DOHH2 (cell line): ENCODE measurements at regions not wholly inside any gene's neighbourhood (a gene's known extent, or its start where the extent isn't known, plus 50 kb on each side); places are given as distances from the start of the nearest gene placed in this dataset.

Source experiments
- H3F3A ChIP-seq: fragments of 200-600 bp; sonication (generic), shearing (Covaris generic); 2 replicates; pipeline ENCODE4 v1.6.0; 2016; ENCODE audit warnings: antibody characterized with exemption, mild to moderate bottlenecking; ENCODE audit not compliant: control insufficient read depth, insufficient read depth
- H3K27ac ChIP-seq: fragments of 200-600 bp; sonication (generic); 2 replicates; pipeline ENCODE4 v1.5.1; 2014; ENCODE audit warnings: low read depth, mild to moderate bottlenecking, low read length, moderate library complexity
- H3K27me3 ChIP-seq: fragments of 200-600 bp; sonication (generic); 2 replicates; pipeline ENCODE4 v1.6.1; 2014; ENCODE audit warnings: mild to moderate bottlenecking, low read length, mixed read lengths; ENCODE audit not compliant: control insufficient read depth
- H3K36me3 ChIP-seq: fragments of 200-600 bp; sonication (generic); 2 replicates; pipeline ENCODE4 v1.6.1; 2014; ENCODE audit warnings: mild to moderate bottlenecking, low read length, moderate library complexity, mixed read lengths; ENCODE audit not compliant: control insufficient read depth
- H3K4me1 ChIP-seq: fragments of 200-600 bp; sonication (generic); 2 replicates; pipeline ENCODE4 v1.6.1; 2014; ENCODE audit warnings: mild to moderate bottlenecking, low read length, mixed read lengths; ENCODE audit not compliant: control insufficient read depth
- H3K4me2 ChIP-seq: fragments of 200-600 bp; sonication (generic); 2 replicates; pipeline ENCODE4 v1.6.0; 2014; ENCODE audit warnings: mild to moderate bottlenecking, low read length, moderate library complexity
- H3K4me3 ChIP-seq: fragments of 200-600 bp; sonication (generic); 2 replicates; pipeline ENCODE4 v1.5.1; 2014; ENCODE audit warnings: mild to moderate bottlenecking, low read length, mixed read lengths
- H3K79me2 ChIP-seq: fragments of 200-600 bp; sonication (generic); 2 replicates; pipeline ENCODE4 v1.6.1; 2014; ENCODE audit warnings: mild to moderate bottlenecking, low read length, mixed read lengths; ENCODE audit not compliant: control insufficient read depth
- H3K9me2 ChIP-seq: fragments of 200-600 bp; sonication (generic); replicated peaks from 2 replicates; pipeline ENCODE4 v1.6.1; 2014; ENCODE audit warnings: mild to moderate bottlenecking, low read length, mixed read lengths; ENCODE audit not compliant: control insufficient read depth
- H3K9me3 ChIP-seq: fragments of 200-600 bp; sonication (generic); 2 replicates; pipeline ENCODE4 v1.6.1; 2014; ENCODE audit warnings: antibody characterized with exemption, low read length, mixed read lengths; ENCODE audit not compliant: control insufficient read depth, insufficient read depth
- H4K20me1 ChIP-seq: fragments of 200-600 bp; sonication (generic); 2 replicates; pipeline ENCODE4 v1.6.0; 2014; ENCODE audit warnings: low read depth, mild to moderate bottlenecking, antibody characterized with exemption, low read length, moderate library complexity; ENCODE audit not compliant: control insufficient read depth, insufficient read depth
- EZH2phosphoT487 ChIP-seq: fragments of 200-600 bp; sonication (generic); IDR thresholded peaks from 2 replicates; pipeline ENCODE4 v1.6.1; 2017; ENCODE audit warnings: borderline replicate concordance, mild to moderate bottlenecking, antibody characterized with exemption, low read length, moderate library complexity, mixed read lengths
- TF ChIP-seq, protein P1 (sequence below): fragments of 200-600 bp; sonication (generic); IDR thresholded peaks from one replicate; pipeline ENCODE4 v1.5.1; 2014; ENCODE audit warnings: antibody characterized with exemption, mild to moderate bottlenecking, low read depth, low read length; ENCODE audit not compliant: poor library complexity, severe bottlenecking

DNA sequence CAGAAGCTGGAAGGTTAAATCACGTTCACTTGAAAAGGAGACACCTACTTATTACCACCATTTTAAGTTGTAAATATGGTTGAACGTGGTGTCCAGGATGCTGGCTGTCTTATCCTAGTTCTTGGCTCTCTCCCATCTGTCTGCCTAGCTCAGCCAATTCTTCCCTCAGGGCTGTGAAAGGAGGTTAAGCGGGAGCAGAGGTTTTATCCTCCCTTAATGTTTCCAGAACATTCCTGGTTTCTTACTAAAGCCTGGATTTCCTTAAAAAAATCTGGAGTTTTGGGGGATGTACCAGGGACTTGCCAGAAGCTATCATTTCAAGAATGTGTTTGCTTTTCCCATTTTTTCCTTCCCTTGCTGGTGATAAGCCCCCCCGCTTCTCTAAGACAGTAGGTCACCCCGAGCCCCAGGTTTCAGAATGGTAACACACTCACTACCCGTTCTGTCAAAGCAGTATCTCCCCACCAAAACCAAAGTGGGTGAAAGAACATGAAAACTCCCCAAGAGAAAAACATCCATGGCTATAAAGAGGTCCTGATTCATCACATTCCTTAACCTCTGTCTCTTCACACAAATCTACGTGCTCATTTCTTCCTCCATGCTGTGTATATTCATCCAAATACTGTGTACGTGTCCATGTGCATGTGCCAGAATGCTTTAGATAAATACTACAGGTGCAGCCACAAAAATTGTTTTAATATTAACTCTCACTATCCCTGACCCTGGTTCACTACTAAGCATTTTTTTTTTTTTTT, 114.7 kb downstream of the MAP3K21 start:
- Histone ChIP-seq H4K20me1 (no peaks in the 10 kb centered on the region), H3K27me3 (no peaks in the 10 kb centered on the region), H3K27ac (no peak overlapping the region), H3K4me1 (no peaks in the 10 kb centered on the region), H3K79me2 (no peaks in the 10 kb centered on the region), H3K4me2 (no peak overlapping the region), H3K9me3 (no peaks in the 10 kb centered on the region), H3K36me3 (no peaks in the 10 kb centered on the region), H3F3A (no peaks in the 10 kb centered on the region), H3K4me3 (no peak overlapping the region), H3K9me2 (no peaks in the 10 kb centered on the region)
- no peak for TF ChIP-seq EZH2phosphoT487
- TF ChIP-seq, protein P1, sequence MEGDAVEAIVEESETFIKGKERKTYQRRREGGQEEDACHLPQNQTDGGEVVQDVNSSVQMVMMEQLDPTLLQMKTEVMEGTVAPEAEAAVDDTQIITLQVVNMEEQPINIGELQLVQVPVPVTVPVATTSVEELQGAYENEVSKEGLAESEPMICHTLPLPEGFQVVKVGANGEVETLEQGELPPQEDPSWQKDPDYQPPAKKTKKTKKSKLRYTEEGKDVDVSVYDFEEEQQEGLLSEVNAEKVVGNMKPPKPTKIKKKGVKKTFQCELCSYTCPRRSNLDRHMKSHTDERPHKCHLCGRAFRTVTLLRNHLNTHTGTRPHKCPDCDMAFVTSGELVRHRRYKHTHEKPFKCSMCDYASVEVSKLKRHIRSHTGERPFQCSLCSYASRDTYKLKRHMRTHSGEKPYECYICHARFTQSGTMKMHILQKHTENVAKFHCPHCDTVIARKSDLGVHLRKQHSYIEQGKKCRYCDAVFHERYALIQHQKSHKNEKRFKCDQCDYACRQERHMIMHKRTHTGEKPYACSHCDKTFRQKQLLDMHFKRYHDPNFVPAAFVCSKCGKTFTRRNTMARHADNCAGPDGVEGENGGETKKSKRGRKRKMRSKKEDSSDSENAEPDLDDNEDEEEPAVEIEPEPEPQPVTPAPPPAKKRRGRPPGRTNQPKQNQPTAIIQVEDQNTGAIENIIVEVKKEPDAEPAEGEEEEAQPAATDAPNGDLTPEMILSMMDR, result no peak

DNA sequence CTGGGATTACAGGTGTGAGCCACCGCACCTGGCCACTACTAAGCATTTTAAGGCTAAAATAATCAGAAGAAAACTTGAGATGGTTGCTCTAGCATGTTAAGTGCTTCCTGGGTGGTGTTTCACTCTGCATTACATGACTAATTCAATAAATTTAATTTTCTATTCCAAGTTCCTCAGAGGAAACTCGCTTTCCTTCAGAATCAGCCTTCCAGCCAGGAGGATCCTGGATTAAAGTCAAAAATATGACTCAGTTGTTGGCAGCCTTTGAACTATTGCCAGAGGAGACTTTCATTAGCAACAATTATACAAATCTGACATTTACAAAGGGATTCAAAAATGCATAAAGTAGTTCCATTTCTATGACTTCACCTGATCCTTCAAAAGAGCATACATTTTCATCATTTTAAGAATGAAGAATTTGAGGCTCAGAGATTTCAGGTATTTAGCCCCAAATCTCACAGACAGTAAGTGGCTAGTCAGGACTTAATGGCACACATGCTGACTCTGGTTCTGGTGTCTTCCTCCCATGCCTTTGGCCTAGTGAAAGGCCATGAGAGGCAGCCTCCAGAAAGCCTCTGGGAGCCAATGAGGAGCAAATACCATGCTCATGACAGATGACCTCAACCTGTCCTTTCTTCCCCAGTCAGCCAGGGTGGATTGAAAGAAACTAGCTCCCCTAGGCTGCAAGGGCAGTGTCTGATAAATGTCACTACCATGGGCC, 115.7 kb downstream of the MAP3K21 start:
- Histone ChIP-seq H3K36me3 (no peaks in the 10 kb centered on the region), H3K4me3 (no peak overlapping the region), H3K4me2 (no peak overlapping the region), H3K27me3 (no peaks in the 10 kb centered on the region), H3K4me1 (no peaks in the 10 kb centered on the region), H3K27ac (no peak overlapping the region), H3K79me2 (no peaks in the 10 kb centered on the region), H3F3A (no peaks in the 10 kb centered on the region), H3K9me3 (no peaks in the 10 kb centered on the region), H3K9me2 (no peaks in the 10 kb centered on the region), H4K20me1 (no peaks in the 10 kb centered on the region)
- TF ChIP-seq, protein P1, result no peak
- TF ChIP-seq EZH2phosphoT487, result no peak

DNA sequence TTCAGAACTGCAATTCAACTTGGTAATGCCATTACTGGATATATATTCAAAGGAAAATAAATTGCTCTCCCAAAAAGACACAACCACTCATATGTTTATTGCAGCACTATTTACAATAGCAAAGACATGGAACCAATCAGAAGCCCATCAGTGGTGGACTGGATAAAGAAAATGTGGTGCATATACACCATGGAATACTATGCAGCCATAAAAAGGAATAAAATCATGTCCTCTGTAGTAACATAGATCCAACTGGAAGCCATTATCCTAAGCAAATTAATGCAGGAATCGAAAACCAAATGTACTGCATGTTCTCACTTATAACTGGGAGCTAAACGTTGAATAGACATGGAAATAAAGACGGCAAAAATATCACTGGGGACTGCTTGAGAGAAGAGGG, 117.0 kb downstream of the MAP3K21 start:
- H3K36me3 ChIP-seq, result no peaks in the 10 kb centered on the region
- H4K20me1 ChIP-seq, result no peaks in the 10 kb centered on the region
- no peaks in the 10 kb centered on the region for H3K27me3 ChIP-seq
- H3K4me3 ChIP-seq, result no peak overlapping the region
- H3K4me2 ChIP-seq, result no peak overlapping the region
- H3F3A ChIP-seq, result no peaks in the 10 kb centered on the region
- no peak overlapping the region for H3K27ac ChIP-seq
- H3K79me2 ChIP-seq, result no peaks in the 10 kb centered on the region
- H3K9me2 ChIP-seq, result no peaks in the 10 kb centered on the region
- no peaks in the 10 kb centered on the region for H3K4me1 ChIP-seq
- no peaks in the 10 kb centered on the region for H3K9me3 ChIP-seq
- no peak for TF ChIP-seq EZH2phosphoT487
- TF ChIP-seq, protein P1, result no peak
